Neuron (in vitro differentiated cells): ENCODE measurements at regions not wholly inside any gene's neighbourhood (a gene's known extent, or its start where the extent isn't known, plus 50 kb on each side); places are given as distances from the start of the nearest gene placed in this dataset.

Experiments used
- H2AFZ ChIP-seq: one replicate; pipeline ENCODE4 v1.6.1; 2013; ENCODE audit warnings: low read depth, mild to moderate bottlenecking, inconsistent platforms, low read length, moderate library complexity
- H3K27me3 ChIP-seq: one replicate; pipeline ENCODE4 v1.6.1; 2013; ENCODE audit warnings: low read length; ENCODE audit not compliant: insufficient read depth
- H3K36me3 ChIP-seq: one replicate; pipeline ENCODE4 v1.6.1; 2013; ENCODE audit warnings: low read length; ENCODE audit not compliant: insufficient read depth
- H3K4me1 ChIP-seq: one replicate; pipeline ENCODE4 v1.6.1; 2013; ENCODE audit warnings: low read length; ENCODE audit not compliant: insufficient read depth
- H3K4me3 ChIP-seq: 2 replicates; pipeline ENCODE4 v1.5.1; 2013; ENCODE audit warnings: mild to moderate bottlenecking, low read length, moderate library complexity
- H3K9me3 ChIP-seq: one replicate; pipeline ENCODE4 v1.6.1; 2013; ENCODE audit warnings: low read length

GRCh38 chr12:92334552-92334951 is 188.9 kb upstream of the BTG1 start:
- H3K36me3 ChIP-seq, result no peaks in the 10 kb centered on the region

GRCh38 chr12:92332552-92332951 is 186.9 kb upstream of the BTG1 start:
- Histone ChIP-seq H3K4me1 (peaks cover 9% of the 10 kb centered on the region), H2AFZ (no peak overlapping the region), H3K4me3 (no peak overlapping the region), H3K27me3 (no peaks in the 10 kb centered on the region), H3K36me3 (no peaks in the 10 kb centered on the region), H3K9me3 (no peaks in the 10 kb centered on the region)

More at GRCh38 chr12:92334552-92334951, 188.9 kb upstream of the BTG1 start:
- Histone ChIP-seq H2AFZ (no peak overlapping the region), H3K4me3 (no peak overlapping the region), H3K9me3 (no peaks in the 10 kb centered on the region), H3K27me3 (no peaks in the 10 kb centered on the region), H3K4me1 (peaks cover 9% of the 10 kb centered on the region)

DNA sequence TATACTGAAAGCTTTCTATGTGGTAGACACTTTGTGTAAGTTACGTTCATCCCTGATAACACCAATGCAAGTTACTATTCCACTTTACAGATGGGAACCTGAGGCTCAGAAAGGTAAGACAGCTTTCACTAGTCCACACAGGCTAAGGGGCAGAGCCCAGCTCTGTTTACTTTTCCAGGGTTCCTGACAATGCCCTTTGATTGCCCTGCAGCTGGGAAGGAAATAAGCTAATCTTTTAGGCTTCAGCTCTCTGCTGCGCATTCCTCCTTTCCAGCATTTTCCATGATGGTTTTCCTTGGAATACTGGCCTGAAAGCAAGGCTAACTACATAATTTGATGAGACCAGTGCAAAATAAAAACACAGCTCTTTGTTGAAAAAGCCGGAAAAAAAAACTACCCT is 185.7 kb upstream of the BTG1 start:
- no peaks in the 10 kb centered on the region for H3K36me3 ChIP-seq
- no peak overlapping the region for H3K4me3 ChIP-seq
- H2AFZ ChIP-seq, result no peak overlapping the region
- no peaks in the 10 kb centered on the region for H3K9me3 ChIP-seq
- peaks cover 9% of the 10 kb centered on the region for H3K4me1 ChIP-seq
- H3K27me3 ChIP-seq, result no peaks in the 10 kb centered on the region

DNA sequence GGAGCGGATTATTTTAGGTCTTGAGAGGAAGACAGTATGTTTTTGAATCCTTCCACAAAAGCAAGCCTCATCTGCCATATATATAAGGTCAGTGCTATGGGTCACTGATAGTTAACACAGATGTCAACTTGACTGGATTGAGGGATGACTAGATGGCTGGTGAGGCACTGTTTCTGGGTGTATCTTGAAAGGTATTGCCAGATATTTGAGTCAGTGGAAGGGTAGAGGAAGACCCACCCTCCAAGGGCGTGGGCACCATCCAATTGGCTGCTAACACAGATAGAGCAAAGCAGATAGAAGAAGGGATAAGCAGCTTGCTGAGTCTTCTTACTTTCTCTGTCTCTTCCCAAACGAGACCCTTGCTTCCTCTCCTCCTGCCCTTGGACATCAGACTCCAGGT is 185.0 kb upstream of the BTG1 start:
- Histone ChIP-seq H3K4me3 (no peak overlapping the region), H3K9me3 (no peaks in the 10 kb centered on the region), H2AFZ (no peak overlapping the region), H3K27me3 (no peaks in the 10 kb centered on the region), H3K4me1 (peaks cover 9% of the 10 kb centered on the region), H3K36me3 (no peaks in the 10 kb centered on the region)

DNA sequence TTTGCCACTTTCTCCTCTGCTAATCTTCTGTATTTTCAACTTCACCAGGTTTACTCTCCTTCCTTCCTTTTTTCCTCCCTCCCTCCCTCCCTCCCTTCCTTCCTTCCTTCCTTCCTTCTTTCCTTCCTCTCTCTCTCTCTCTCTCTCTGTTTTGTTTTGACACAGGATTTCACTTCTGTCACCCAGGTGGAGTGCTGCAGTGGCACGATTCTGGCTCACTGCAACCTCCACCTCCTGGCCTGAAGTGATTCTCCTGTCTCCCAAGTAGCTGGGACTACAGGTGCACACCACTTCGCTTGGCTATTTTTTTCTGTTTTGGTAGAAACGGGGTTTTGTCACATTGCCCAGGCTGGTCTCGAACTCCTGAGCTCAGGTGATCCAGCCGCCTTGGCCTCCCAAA is 181.2 kb upstream of the BTG1 start:
- Histone ChIP-seq H3K4me1 (no peaks in the 10 kb centered on the region), H3K27me3 (no peaks in the 10 kb centered on the region), H3K9me3 (no peaks in the 10 kb centered on the region), H3K36me3 (no peaks in the 10 kb centered on the region), H2AFZ (no peak overlapping the region), H3K4me3 (no peak overlapping the region)

GRCh38 chr12:92324849-92325500 is 179.3 kb upstream of the BTG1 start:
- Histone ChIP-seq H3K36me3 (no peaks in the 10 kb centered on the region), H3K27me3 (no peaks in the 10 kb centered on the region), H3K4me1 (no peaks in the 10 kb centered on the region), H2AFZ (no peak overlapping the region), H3K4me3 (no peak overlapping the region), H3K9me3 (no peaks in the 10 kb centered on the region)

DNA sequence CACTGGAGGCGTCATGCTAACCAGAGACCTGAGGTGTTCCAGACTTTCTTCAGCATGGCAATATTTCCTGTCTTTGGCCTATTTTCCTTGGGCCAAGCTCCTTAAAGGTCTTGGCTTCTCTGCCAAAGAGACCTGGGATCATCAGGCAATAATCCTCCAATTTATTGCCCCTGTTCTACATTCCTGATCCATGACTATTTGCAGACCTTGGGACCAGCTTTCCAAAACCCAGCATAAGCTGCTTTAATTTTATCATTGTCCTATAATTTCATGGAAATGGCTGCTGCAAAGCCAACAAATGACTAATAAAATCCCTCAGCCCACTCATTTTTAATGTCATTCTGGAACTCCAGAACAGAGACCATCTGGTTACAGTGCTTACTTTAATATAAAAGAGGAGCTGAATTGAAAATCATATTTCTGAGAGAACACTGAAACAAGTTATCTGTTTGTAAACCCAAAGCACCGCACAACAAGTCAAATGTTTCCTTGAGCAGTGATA is 166.9 kb upstream of the BTG1 start:
- Histone ChIP-seq H3K4me1 (no peaks in the 10 kb centered on the region), H3K4me3 (no peak overlapping the region), H2AFZ (no peak overlapping the region), H3K9me3 (no peaks in the 10 kb centered on the region), H3K27me3 (no peaks in the 10 kb centered on the region), H3K36me3 (no peaks in the 10 kb centered on the region)

DNA sequence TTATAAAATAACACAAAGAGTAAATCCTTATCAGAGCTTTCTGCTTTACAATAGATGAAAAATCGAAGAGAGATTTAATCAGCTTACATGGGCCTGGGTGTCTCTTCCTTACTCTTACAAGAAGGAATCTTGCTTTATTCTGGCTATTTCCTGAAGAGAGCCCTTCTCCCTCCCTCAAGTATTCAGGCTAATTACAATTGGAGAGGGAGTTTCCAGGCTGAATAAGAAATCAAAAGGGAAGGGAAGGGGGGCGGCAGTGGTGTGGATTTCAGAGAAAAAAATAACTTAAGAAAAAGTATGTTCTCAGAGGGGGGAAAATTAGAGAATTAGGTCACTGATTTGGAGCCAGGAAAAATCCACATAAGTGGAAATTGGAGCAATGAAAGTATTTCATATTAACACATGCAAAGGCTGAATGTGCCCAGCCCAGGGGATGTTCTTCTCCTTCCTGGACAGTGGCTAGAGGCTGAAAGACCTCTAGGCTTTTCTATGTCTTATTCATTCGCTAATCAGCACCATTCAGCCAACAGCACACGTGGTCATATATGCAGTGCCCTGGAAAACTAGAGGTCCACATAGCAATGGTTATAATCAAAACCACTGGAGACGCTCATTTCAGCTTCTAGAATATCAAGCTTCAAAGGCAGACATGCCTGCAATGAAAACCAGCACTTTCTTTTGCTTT is 158.9 kb upstream of the BTG1 start:
- H2AFZ ChIP-seq, result peak overlapping the region; percentile 52
- H3K27me3 ChIP-seq, result no peaks in the 10 kb centered on the region
- H3K9me3 ChIP-seq, result no peaks in the 10 kb centered on the region
- peak overlapping the region; percentile 24 for H3K4me3 ChIP-seq
- no peaks in the 10 kb centered on the region for H3K36me3 ChIP-seq
- H3K4me1 ChIP-seq, result peaks cover 26% of the 10 kb centered on the region

- Histone ChIP-seq H3K27me3 (no peaks in the 10 kb centered on the region), H3K4me1 (peaks cover 26% of the 10 kb centered on the region), H3K9me3 (no peaks in the 10 kb centered on the region), H2AFZ (no peak overlapping the region), H3K36me3 (no peaks in the 10 kb centered on the region), H3K4me3 (no peak overlapping the region)
Observed at GRCh38 chr12:92302041-92302829, 156.6 kb upstream of the BTG1 start.

- Histone ChIP-seq H2AFZ (no peak overlapping the region), H3K9me3 (no peaks in the 10 kb centered on the region), H3K27me3 (no peaks in the 10 kb centered on the region)
Observed at GRCh38 chr12:92301356-92301755, 155.7 kb upstream of the BTG1 start.

GRCh38 chr12:92300777-92301176 is 155.1 kb upstream of the BTG1 start:
- H2AFZ ChIP-seq, result no peak overlapping the region
- no peak overlapping the region for H3K4me3 ChIP-seq
- no peaks in the 10 kb centered on the region for H3K27me3 ChIP-seq
- no peaks in the 10 kb centered on the region for H3K9me3 ChIP-seq
- peaks cover 25% of the 10 kb centered on the region for H3K4me1 ChIP-seq
- no peaks in the 10 kb centered on the region for H3K36me3 ChIP-seq

More at GRCh38 chr12:92301356-92301755, 155.7 kb upstream of the BTG1 start:
- no peak overlapping the region for H3K4me3 ChIP-seq
- peaks cover 26% of the 10 kb centered on the region for H3K4me1 ChIP-seq
- H3K36me3 ChIP-seq, result no peaks in the 10 kb centered on the region

GRCh38 chr12:92299744-92300143 is 154.1 kb upstream of the BTG1 start:
- H3K27me3 ChIP-seq, result no peaks in the 10 kb centered on the region
- no peaks in the 10 kb centered on the region for H3K36me3 ChIP-seq
- peaks cover 16% of the 10 kb centered on the region for H3K4me1 ChIP-seq
- H3K9me3 ChIP-seq, result no peaks in the 10 kb centered on the region
- no peak overlapping the region for H2AFZ ChIP-seq
- no peak overlapping the region for H3K4me3 ChIP-seq

- Histone ChIP-seq H3K4me1 (peaks cover 12% of the 10 kb centered on the region), H3K27me3 (no peaks in the 10 kb centered on the region), H3K4me3 (no peak overlapping the region), H3K9me3 (no peaks in the 10 kb centered on the region), H3K36me3 (no peaks in the 10 kb centered on the region), H2AFZ (no peak overlapping the region)
Observed at GRCh38 chr12:92299344-92299743, 153.7 kb upstream of the BTG1 start.
